ENCODE measurements at regions not wholly inside any gene's neighbourhood (a gene's known extent, or its start where the extent isn't known, plus 50 kb on each side); places are given as distances from the start of the nearest gene placed in this dataset.

DNA sequence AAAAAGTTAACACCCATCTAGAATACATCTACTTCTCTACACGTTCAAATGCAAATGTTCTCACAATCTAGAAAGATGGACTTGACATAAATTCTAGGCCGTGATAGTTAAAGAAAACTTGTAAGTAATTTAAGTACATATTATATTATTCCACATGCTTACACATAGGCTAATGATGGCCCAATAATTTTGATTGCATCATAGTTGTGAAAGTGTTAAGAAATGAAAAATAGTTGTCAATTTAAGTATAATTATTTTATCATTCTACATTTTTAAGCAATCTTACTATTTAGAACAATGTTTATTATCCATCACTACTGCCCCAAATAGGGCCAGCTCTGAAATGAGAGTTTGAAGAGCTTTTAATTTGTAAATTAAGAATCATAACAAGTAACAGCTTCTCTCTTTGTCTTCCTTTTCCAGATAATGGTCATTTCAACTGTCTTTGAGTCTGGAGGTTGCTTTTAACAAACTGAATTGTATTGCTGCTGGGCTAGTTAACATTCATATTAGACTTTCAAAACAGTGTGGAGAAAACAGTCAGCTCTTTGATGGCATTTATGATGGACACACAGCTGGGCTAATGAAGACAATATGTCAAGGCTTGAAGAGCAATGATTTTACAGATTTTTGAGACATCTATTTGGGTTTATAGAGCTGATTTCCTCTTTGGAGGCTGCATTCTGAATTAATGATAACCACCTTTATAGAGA is 246.1 kb upstream of the KCNH8 start:
- H3K27ac ChIP-seq, result no peak overlapping the region
- TF ChIP-seq, protein P1, sequence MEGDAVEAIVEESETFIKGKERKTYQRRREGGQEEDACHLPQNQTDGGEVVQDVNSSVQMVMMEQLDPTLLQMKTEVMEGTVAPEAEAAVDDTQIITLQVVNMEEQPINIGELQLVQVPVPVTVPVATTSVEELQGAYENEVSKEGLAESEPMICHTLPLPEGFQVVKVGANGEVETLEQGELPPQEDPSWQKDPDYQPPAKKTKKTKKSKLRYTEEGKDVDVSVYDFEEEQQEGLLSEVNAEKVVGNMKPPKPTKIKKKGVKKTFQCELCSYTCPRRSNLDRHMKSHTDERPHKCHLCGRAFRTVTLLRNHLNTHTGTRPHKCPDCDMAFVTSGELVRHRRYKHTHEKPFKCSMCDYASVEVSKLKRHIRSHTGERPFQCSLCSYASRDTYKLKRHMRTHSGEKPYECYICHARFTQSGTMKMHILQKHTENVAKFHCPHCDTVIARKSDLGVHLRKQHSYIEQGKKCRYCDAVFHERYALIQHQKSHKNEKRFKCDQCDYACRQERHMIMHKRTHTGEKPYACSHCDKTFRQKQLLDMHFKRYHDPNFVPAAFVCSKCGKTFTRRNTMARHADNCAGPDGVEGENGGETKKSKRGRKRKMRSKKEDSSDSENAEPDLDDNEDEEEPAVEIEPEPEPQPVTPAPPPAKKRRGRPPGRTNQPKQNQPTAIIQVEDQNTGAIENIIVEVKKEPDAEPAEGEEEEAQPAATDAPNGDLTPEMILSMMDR (IDR thresholded peaks at IDR 0.05), result no peak
- TF ChIP-seq ZFX (IDR thresholded peaks at IDR 0.05; ENCODE audit: borderline replicate concordance), result no peak

DNA sequence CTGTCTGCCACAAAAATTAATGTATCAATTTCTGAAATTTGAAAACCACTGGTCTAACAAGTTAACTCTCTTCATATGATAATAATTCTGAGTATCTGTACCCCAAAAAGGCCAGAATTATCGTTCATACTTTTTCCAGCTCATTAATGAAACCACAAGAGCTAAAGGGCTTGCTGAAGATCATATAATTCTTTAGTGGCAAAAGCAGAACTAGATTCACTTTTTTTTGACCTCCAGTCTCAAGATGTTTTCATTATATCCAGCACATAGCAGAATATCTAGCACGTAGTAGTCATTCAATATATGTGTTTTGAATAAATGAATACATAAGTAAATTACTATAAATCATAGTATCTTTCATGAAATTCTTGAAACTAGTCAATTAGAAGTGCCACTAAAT is 246.7 kb upstream of the KCNH8 start:
- H3K27ac ChIP-seq, result no peak overlapping the region
- TF ChIP-seq ZFX (IDR thresholded peaks at IDR 0.05; ENCODE audit: borderline replicate concordance), result no peak
- TF ChIP-seq, protein P1 (IDR thresholded peaks at IDR 0.05), result no peak

DNA sequence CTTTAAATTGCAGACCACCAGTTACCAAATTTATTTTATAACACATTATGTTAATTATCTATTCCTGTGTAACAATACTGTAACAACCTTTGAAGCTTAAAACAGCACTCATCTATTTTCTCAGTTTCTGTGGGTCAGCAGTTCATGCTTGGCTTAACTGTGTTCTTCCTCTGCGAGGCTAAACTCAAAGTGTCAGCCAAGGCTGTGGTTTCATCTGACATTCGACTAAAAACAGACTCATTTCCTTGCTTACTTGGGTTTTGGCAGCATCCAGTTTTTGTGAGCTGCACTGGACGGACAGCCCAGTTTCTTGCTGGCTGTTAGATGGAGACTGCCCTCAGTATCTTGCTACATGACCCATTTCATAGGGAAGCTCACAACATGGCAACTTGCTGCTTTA is 247.3 kb upstream of the KCNH8 start:
- TF ChIP-seq ZFX (IDR thresholded peaks at IDR 0.05; ENCODE audit: borderline replicate concordance), result no peak
- TF ChIP-seq, protein P1 (IDR thresholded peaks at IDR 0.05), result no peak
- H3K27ac ChIP-seq, result no peak overlapping the region

DNA sequence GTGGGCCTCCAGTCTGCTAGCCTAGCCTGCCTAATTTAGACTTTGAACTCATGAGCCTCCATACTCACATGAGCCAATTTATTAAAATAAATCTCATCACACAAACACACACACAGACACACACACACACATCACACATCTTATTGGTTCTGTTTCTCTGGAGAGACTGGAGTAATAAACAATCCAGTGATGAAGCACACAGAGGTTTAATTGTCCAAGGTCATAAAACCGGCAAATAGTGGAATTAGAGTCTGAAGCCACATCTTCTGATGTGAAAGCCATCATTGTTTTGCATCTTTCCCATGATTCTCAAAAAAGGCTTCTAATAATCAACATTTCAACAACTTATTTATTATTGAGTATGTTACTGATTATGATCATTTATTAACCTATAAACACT is 249.4 kb upstream of the KCNH8 start:
- no peak overlapping the region for H3K27ac ChIP-seq
- TF ChIP-seq ZFX (IDR thresholded peaks at IDR 0.05; ENCODE audit: borderline replicate concordance), result no peak
- TF ChIP-seq, protein P1 (IDR thresholded peaks at IDR 0.05), result no peak

DNA sequence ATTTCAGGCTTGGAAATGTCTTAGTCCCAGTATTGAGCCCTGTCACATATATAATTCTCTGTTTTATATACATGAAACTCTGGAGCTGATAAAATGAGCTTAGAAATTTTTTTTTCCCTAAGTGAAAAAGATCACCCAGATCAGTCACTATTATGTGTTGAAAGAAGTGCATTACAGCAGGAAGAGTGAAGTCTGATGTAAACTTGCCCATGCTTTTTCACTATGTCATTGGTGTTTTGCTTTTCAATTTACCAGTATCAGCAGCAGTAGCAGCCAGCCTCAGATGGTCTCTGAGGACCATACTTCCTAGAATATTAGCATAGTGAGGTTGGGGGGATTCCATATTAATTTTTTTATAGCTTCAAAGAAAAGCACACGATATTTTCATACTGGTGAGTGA is 255.6 kb upstream of the KCNH8 start:
- TF ChIP-seq, protein P1 (IDR thresholded peaks at IDR 0.05), result no peak
- TF ChIP-seq ZFX (IDR thresholded peaks at IDR 0.05; ENCODE audit: borderline replicate concordance), result no peak
- no peak overlapping the region for H3K27ac ChIP-seq

DNA sequence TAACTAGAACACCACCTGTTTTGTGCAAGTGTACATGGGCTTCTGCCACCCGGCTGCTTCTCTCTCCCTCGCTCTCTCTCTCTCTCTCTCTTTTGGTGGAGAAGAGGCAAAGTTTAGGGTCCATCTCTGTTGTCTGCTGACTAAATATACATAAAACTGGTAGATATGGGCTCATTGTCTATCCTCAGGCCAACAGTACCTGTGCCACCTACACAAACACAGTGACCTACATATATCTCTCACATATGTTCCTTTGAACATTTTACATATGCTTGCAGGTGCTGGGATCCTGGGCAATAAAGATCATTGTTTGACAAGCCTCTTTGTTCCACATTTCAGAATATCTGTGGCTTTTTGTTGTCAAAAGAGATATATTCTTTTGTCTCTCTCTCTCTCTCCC is 256.3 kb upstream of the KCNH8 start:
- H3K27ac ChIP-seq, result no peak overlapping the region
- TF ChIP-seq ZFX (IDR thresholded peaks at IDR 0.05; ENCODE audit: borderline replicate concordance), result no peak
- TF ChIP-seq, protein P1 (IDR thresholded peaks at IDR 0.05), result no peak

DNA sequence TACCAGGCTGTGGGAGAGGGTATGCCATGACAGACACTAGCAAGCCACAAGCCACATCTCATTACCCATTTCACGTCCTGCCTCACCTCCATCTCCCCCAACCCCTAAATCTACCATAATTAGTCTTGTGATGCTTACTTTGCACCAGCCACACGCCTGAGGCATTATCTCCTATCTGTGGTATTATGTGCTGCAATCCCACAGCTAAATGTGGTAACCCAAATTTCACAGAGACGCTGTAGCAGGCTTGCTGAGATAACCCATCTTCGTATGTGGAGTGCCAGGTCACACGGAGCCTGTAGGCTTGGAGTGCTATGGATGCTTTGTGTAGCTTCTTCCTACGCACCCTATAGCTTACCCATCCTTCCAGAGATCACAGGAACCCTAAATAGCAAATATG is 256.7 kb upstream of the KCNH8 start:
- TF ChIP-seq, protein P1 (IDR thresholded peaks at IDR 0.05), result no peak
- no peak for TF ChIP-seq ZFX (IDR thresholded peaks at IDR 0.05; ENCODE audit: borderline replicate concordance)
- H3K27ac ChIP-seq, result no peak overlapping the region
